ENCODE measurements at regions not wholly inside any gene's neighbourhood (a gene's known extent, or its start where the extent isn't known, plus 50 kb on each side); places are given as distances from the start of the nearest gene placed in this dataset.

DNA sequence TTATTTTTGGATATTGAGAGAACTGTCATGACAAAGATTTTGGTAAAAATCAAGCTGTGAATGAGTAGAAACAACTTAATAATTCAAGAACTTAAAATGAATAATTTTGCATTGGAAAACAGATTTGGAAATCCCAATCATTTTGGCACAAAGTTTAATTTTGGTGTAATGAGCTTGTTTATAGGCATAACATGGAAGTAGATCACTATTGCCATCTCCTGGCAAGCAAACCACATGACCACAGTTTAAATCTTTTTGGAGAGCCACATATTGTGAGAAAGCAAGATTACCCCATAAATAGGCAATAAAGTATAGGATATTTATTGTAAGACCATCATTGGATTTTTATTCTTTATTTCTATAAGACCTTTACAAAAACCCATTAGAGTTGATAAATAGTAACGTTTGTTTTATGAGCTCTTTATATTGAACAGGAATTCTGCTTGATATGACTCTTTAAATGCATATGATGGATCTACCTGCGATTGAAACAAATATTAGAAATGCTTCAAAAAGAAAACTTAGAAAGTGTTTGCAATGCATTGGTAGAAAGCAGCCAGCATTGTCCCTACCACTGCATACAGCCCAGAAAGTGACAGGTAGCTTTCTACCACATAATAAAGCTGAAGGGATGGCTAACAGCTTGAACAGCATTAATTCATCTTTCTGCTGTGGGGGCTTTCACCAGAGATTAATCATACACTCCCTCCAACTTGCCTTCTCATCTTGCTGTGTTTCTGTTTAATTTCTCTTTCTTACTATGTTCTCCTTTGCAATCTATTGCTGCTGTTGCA, 766.8 kb downstream of the TBL1XR1 start (continued):
- TF ChIP-seq SMC3 (IDR thresholded peaks at IDR 0.05; ENCODE audit: low read depth, low read length) = peak; percentile 64

DNA sequence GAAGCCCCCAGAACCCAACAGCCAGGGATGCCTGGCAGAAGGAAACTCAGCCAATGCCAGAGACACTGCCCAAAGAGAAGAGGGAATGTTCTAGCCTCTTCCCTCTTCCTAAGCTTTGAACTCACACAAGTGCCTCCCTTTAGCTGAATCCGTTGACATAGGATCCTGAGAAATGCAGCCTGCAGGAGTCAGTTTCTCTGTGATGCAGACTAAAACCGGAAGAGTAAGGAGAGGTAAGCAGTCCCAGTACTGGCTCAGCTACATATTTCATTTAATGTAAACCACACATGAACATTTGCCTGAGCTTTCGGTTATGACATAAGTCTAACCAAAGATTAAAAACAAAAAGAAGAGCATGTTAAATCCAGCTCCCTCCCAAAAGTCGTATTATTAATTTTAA, 768.7 kb downstream of the TBL1XR1 start:
- 33% methylated on average over 4 of the region's 4 CpGs for WGBS (ENCODE audit: low lambda C conversion rate)
- H3K27me3 ChIP-seq (ENCODE audit: insufficient read depth) = no peaks in the 10 kb centered on the region
- H3K4me3 ChIP-seq (ENCODE audit: low read depth in 2 of 2, low read length in 1 of 2) = no peak overlapping the region
- no peaks in the 10 kb centered on the region; a peak in 2 of 4 replicates for H3K4me1 ChIP-seq (ENCODE audit: control insufficient read depth in 1 of 2, insufficient read depth in 2 of 2, low read depth in 1 of 2, low read length in 1 of 2)
- H2AFZ ChIP-seq (ENCODE audit: low read depth) = no peak overlapping the region
- no peak overlapping the region for H3K27ac ChIP-seq (ENCODE audit: low read depth in 2 of 2, low read length in 1 of 2)
- DNase-seq = no peak
- POLR2A ChIA-PET = no interaction called here
- no peaks in the 10 kb centered on the region for H3K9me3 ChIP-seq
- H4K20me1 ChIP-seq (ENCODE audit: insufficient read depth) = no peaks in the 10 kb centered on the region
- CTCF ChIA-PET = no interaction called here
- no peak overlapping the region for H3K9ac ChIP-seq
- no peaks in the 10 kb centered on the region for H3K36me3 ChIP-seq (replicated peaks in 1 of 2; ENCODE audit: control insufficient read depth in 1 of 2, insufficient read depth in 2 of 2, low read length in 1 of 2)
- H3K4me2 ChIP-seq = no peak overlapping the region
- no peaks in the 10 kb centered on the region for H3F3A ChIP-seq (replicated peaks; ENCODE audit: insufficient read depth)
- no peaks in the 10 kb centered on the region for H3K9me2 ChIP-seq
- TF ChIP-seq RCOR1 (IDR thresholded peaks at IDR 0.05; ENCODE audit: low read length) (no peak), GABPA (IDR thresholded peaks at IDR 0.05; ENCODE audit: low read depth) (no peak), EZH2phosphoT487 (IDR thresholded peaks at IDR 0.05; ENCODE audit: borderline replicate concordance, low read depth) (no peak), RAD21 (IDR thresholded peaks at IDR 0.05; ENCODE audit: low read length) (no peak), SIN3A (IDR thresholded peaks at IDR 0.05; ENCODE audit: borderline replicate concordance, low read depth, low read length) (no peak), YY1 (IDR thresholded peaks at IDR 0.05; ENCODE audit: low read depth) (no peak), REST (IDR thresholded peaks at IDR 0.05; ENCODE audit: low read depth, low read length) (no peak)
- TF ChIP-seq, protein P1, sequence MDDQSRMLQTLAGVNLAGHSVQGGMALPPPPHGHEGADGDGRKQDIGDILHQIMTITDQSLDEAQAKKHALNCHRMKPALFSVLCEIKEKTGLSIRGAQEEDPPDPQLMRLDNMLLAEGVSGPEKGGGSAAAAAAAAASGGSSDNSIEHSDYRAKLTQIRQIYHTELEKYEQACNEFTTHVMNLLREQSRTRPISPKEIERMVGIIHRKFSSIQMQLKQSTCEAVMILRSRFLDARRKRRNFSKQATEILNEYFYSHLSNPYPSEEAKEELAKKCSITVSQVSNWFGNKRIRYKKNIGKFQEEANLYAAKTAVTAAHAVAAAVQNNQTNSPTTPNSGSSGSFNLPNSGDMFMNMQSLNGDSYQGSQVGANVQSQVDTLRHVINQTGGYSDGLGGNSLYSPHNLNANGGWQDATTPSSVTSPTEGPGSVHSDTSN (IDR thresholded peaks at IDR 0.05) = no peak
- no peaks in the 10 kb centered on the region for H3K79me2 ChIP-seq (ENCODE audit: insufficient read depth)

- Histone ChIP-seq H3K27ac (ENCODE audit: low read depth in 2 of 2, low read length in 1 of 2) (no peak overlapping the region), H3K9me2 (no peaks in the 10 kb centered on the region), H3K79me2 (ENCODE audit: insufficient read depth) (no peaks in the 10 kb centered on the region), H3K27me3 (ENCODE audit: insufficient read depth) (no peaks in the 10 kb centered on the region), H4K20me1 (ENCODE audit: insufficient read depth) (no peaks in the 10 kb centered on the region), H3K4me2 (no peak overlapping the region), H3K4me1 (ENCODE audit: control insufficient read depth in 1 of 2, insufficient read depth in 2 of 2, low read depth in 1 of 2, low read length in 1 of 2) (no peaks in the 10 kb centered on the region; a peak in 2 of 4 replicates), H2AFZ (ENCODE audit: low read depth) (no peak overlapping the region), H3K9ac (no peak overlapping the region), H3K36me3 (replicated peaks in 1 of 2; ENCODE audit: control insufficient read depth in 1 of 2, insufficient read depth in 2 of 2, low read length in 1 of 2) (no peaks in the 10 kb centered on the region), H3K4me3 (ENCODE audit: low read depth in 2 of 2, low read length in 1 of 2) (no peak overlapping the region), H3F3A (replicated peaks; ENCODE audit: insufficient read depth) (no peaks in the 10 kb centered on the region), H3K9me3 (no peaks in the 10 kb centered on the region)
- ChIA-PET CTCF (no interaction called here), POLR2A (no interaction called here)
- no peak for DNase-seq
- TF ChIP-seq REST (IDR thresholded peaks at IDR 0.05; ENCODE audit: low read depth, low read length) (no peak), YY1 (IDR thresholded peaks at IDR 0.05; ENCODE audit: low read depth) (no peak), RXRA (IDR thresholded peaks at IDR 0.05; ENCODE audit: borderline replicate concordance, low read depth) (no peak), FOXM1 (IDR thresholded peaks at IDR 0.05; ENCODE audit: low read depth) (no peak), USF2 (IDR thresholded peaks at IDR 0.05; ENCODE audit: borderline replicate concordance, low read depth, low read length) (no peak), NRF1 (IDR thresholded peaks at IDR 0.05; ENCODE audit: low read depth, low read length) (no peak), TEAD4 (IDR thresholded peaks at IDR 0.05; ENCODE audit: borderline replicate concordance, insufficient read depth) (no peak)
- TF ChIP-seq, protein P1 (IDR thresholded peaks at IDR 0.05) = no peak
These were observed 770.9 kb downstream of the TBL1XR1 start for GRCh38 chr3:176426371-176426770.

Measured in SK-N-SH (cell line).